ENCODE measurements at regions not wholly inside any gene's neighbourhood (a gene's known extent, or its start where the extent isn't known, plus 50 kb on each side); places are given as distances from the start of the nearest gene placed in this dataset.

- peaks cover 36 to 49% of the 10 kb centered on the region in 2 donors for H3K36me3 Mint-ChIP-seq
- Histone ChIP-seq H3K4me3 (replicated peaks in 1 of 3; ENCODE audit: low read depth in 2 of 3, low read length in 3 of 3) (no peak overlapping the region), H4K20me1 (ENCODE audit: insufficient read depth, low read length) (no peaks in the 10 kb centered on the region), H3K9ac (ENCODE audit: insufficient read depth, low read length, poor library complexity, severe bottlenecking) (no peak overlapping the region), H3K4me2 (replicated peaks; ENCODE audit: extremely low read depth, low read length, poor library complexity, severe bottlenecking) (no peak overlapping the region), H3K79me2 (ENCODE audit: insufficient read depth, low read length) (no peaks in the 10 kb centered on the region), H3K36me3 (replicated peaks in 1 of 2; ENCODE audit: control insufficient read depth in 1 of 2, insufficient read depth in 2 of 2, low read length in 2 of 2) (peaks cover 23 to 29% of the 10 kb centered on the region in 2 donors), H3K9me3 (replicated peaks in 1 of 2; ENCODE audit: control insufficient read depth in 1 of 2, insufficient read depth in 1 of 2, low read length in 2 of 2) (no peaks in the 10 kb centered on the region), H3K27ac (ENCODE audit: low read depth in 1 of 2, low read length in 2 of 2) (no peak overlapping the region), H2AFZ (ENCODE audit: insufficient read depth, low read depth, low read length, poor library complexity, severe bottlenecking) (no peak overlapping the region), H3K4me1 (ENCODE audit: control insufficient read depth in 1 of 2, insufficient read depth in 2 of 2, low read length in 2 of 2) (peaks cover 36 to 43% of the 10 kb centered on the region in 2 donors), H3K27me3 (ENCODE audit: control insufficient read depth in 2 of 2, insufficient read depth in 2 of 2, low read length in 2 of 2) (no peaks in the 10 kb centered on the region)
- H3K27ac Mint-ChIP-seq = no peak overlapping the region
- H3K9me3 Mint-ChIP-seq = peaks cover 0 to 1% (median 0%) of the 10 kb centered on the region in 7 donors
- WGBS (ENCODE audit: insufficient coverage) = no CpG with 5 or more reads among the region's 2 CpGs
- TF ChIP-seq CTCF (IDR thresholded peaks at IDR 0.05) = no peak
- no peak overlapping the region for H3K4me3 Mint-ChIP-seq
- intact Hi-C loops (cut with micrococcal nuclease) = no loop called here
- no peaks in the 10 kb centered on the region for H3K27me3 Mint-ChIP-seq (ENCODE audit: low read depth in 3 of 3)
- peaks cover 42% of the 10 kb centered on the region for H3K4me1 Mint-ChIP-seq
- no peak for DNase-seq
Measured at GRCh38 chr2:159856760-159857159, 58.8 kb upstream of the CD302 start.

- Histone ChIP-seq H3K4me3 (replicated peaks in 1 of 3; ENCODE audit: low read depth in 2 of 3, low read length in 3 of 3) (peak overlapping the region in 1 of 3 experiments; percentile 14), H3K4me1 (ENCODE audit: control insufficient read depth in 1 of 2, insufficient read depth in 2 of 2, low read length in 2 of 2) (peaks cover 25 to 33% of the 10 kb centered on the region in 2 donors), H3K79me2 (ENCODE audit: insufficient read depth, low read length) (no peaks in the 10 kb centered on the region), H3K27me3 (ENCODE audit: control insufficient read depth in 2 of 2, insufficient read depth in 2 of 2, low read length in 2 of 2) (no peaks in the 10 kb centered on the region), H3K36me3 (replicated peaks in 1 of 2; ENCODE audit: control insufficient read depth in 1 of 2, insufficient read depth in 2 of 2, low read length in 2 of 2) (peaks cover 32 to 40% of the 10 kb centered on the region in 2 donors), H3K9me3 (replicated peaks in 1 of 2; ENCODE audit: control insufficient read depth in 1 of 2, insufficient read depth in 1 of 2, low read length in 2 of 2) (no peaks in the 10 kb centered on the region), H2AFZ (ENCODE audit: insufficient read depth, low read depth, low read length, poor library complexity, severe bottlenecking) (no peak overlapping the region), H3K9ac (ENCODE audit: insufficient read depth, low read length, poor library complexity, severe bottlenecking) (no peak overlapping the region), H4K20me1 (ENCODE audit: insufficient read depth, low read length) (no peaks in the 10 kb centered on the region), H3K4me2 (replicated peaks; ENCODE audit: extremely low read depth, low read length, poor library complexity, severe bottlenecking) (peak overlapping the region; percentile 24), H3K27ac (ENCODE audit: low read depth in 1 of 2, low read length in 2 of 2) (peak overlapping the region; percentile 2 to 14)
- intact Hi-C loops (cut with micrococcal nuclease) = no loop called here
- WGBS (ENCODE audit: insufficient coverage) = 50% methylated on average over 2 of the region's 5 CpGs
- H3K9me3 Mint-ChIP-seq = peaks cover 0 to 1% (median 0%) of the 10 kb centered on the region in 7 donors
- DNase-seq = peak; percentile 38 to 86 (median 49)
- H3K27me3 Mint-ChIP-seq (ENCODE audit: low read depth in 3 of 3) = no peaks in the 10 kb centered on the region
- peak overlapping the region in 1 of 2 donors; percentile 68 for H3K4me3 Mint-ChIP-seq
- peaks cover 46 to 60% of the 10 kb centered on the region in 2 donors for H3K36me3 Mint-ChIP-seq
- peak overlapping the region in 4 of 7 donors; percentile 48 to 81 (median 66) for H3K27ac Mint-ChIP-seq
- TF ChIP-seq CTCF (IDR thresholded peaks at IDR 0.05) = no peak
- peaks cover 35% of the 10 kb centered on the region for H3K4me1 Mint-ChIP-seq
Measured at GRCh38 chr2:159855557-159856061, 57.6 kb upstream of the CD302 start.

All from CD14-positive monocyte (primary cell).